Loucy (cell line): ENCODE measurements at regions not wholly inside any gene's neighbourhood (a gene's known extent, or its start where the extent isn't known, plus 50 kb on each side); places are given as distances from the start of the nearest gene placed in this dataset.

Source experiments
- H2AFZ ChIP-seq: fragments of 200-600 bp; sonication (generic); 2 replicates; pipeline ENCODE4 v1.6.0; 2016; ENCODE audit warnings: antibody characterized with exemption, mild to moderate bottlenecking, low read length, moderate library complexity
- H3F3A ChIP-seq: fragments of 200-600 bp; 2 replicates; pipeline ENCODE4 v1.6.0; 2016; ENCODE audit warnings: antibody characterized with exemption, low read depth, mild to moderate bottlenecking
- H3K27me3 ChIP-seq: fragments of 200-600 bp; sonication (generic); 2 replicates; pipeline ENCODE4 v1.6.1; 2014; ENCODE audit warnings: low read length, mild to moderate bottlenecking; ENCODE audit not compliant: insufficient read depth, poor library complexity, severe bottlenecking
- H3K36me3 ChIP-seq: fragments of 200-600 bp; sonication (generic); 2 replicates; pipeline ENCODE4 v1.6.1; 2016; ENCODE audit warnings: low read length; ENCODE audit not compliant: insufficient read depth
- H3K4me1 ChIP-seq: fragments of 200-600 bp; sonication (generic); 2 replicates; pipeline ENCODE4 v1.5.1; 2014; ENCODE audit warnings: low read length, mild to moderate bottlenecking; ENCODE audit not compliant: insufficient read depth, poor library complexity, severe bottlenecking
- H3K4me2 ChIP-seq: fragments of 200-600 bp; sonication (generic); 2 replicates; pipeline ENCODE4 v1.6.0; 2014; ENCODE audit warnings: antibody characterized with exemption, low read length, low read depth, mild to moderate bottlenecking; ENCODE audit not compliant: poor library complexity, severe bottlenecking
- H3K4me3 ChIP-seq: fragments of 200-600 bp; sonication (generic); 2 replicates; pipeline ENCODE4 v1.5.1; 2014; ENCODE audit warnings: low read length, mild to moderate bottlenecking, mixed read lengths; ENCODE audit not compliant: poor library complexity, severe bottlenecking
- H3K79me2 ChIP-seq: fragments of 200-600 bp; sonication (generic); 2 replicates; pipeline ENCODE4 v1.6.1; 2014; ENCODE audit warnings: low read length; ENCODE audit not compliant: insufficient read depth
- H3K9ac ChIP-seq: fragments of 200-600 bp; sonication (generic); 2 replicates; pipeline ENCODE4 v1.6.0; 2014; ENCODE audit warnings: mild to moderate bottlenecking, low read depth, low read length, moderate library complexity; ENCODE audit not compliant: poor library complexity, severe bottlenecking
- H3K9me2 ChIP-seq: fragments of 200-600 bp; sonication (generic); replicated peaks from 2 replicates; pipeline ENCODE4 v1.6.1; 2016; ENCODE audit warnings: low read depth, low read length, mixed read lengths
- H3K9me3 ChIP-seq: fragments of 200-600 bp; sonication (generic); 2 replicates; pipeline ENCODE4 v1.6.1; 2014; ENCODE audit warnings: mild to moderate bottlenecking, antibody characterized with exemption, low read length, low read depth; ENCODE audit not compliant: insufficient read depth
- H4K20me1 ChIP-seq: fragments of 200-600 bp; sonication (generic); 2 replicates; pipeline ENCODE4 v1.6.0; 2014; ENCODE audit warnings: antibody characterized with exemption, low read length, mild to moderate bottlenecking; ENCODE audit not compliant: insufficient read depth, poor library complexity, severe bottlenecking
- CTCF ChIP-seq: fragments of 200-600 bp; sonication (generic); conservative IDR thresholded peaks from 2 replicates; pipeline ENCODE4 v1.5.1; 2014; ENCODE audit warnings: mild to moderate bottlenecking, antibody characterized with exemption, low read length
- EZH2phosphoT487 ChIP-seq: fragments of 200-600 bp; IDR thresholded peaks from 2 replicates; pipeline ENCODE4 v1.6.1; 2018; ENCODE audit warnings: antibody characterized with exemption, mild to moderate bottlenecking, moderate library complexity, borderline replicate concordance

- TF ChIP-seq CTCF (no peak), EZH2phosphoT487 (no peak)
Measured at GRCh38 chr4:43932448-43932847, 516.2 kb downstream of the KCTD8 start.

GRCh38 chr4:43943998-43944397 lies 504.6 kb downstream of the KCTD8 start:
- no peaks in the 10 kb centered on the region for H3K4me1 ChIP-seq
- H4K20me1 ChIP-seq, result no peaks in the 10 kb centered on the region
- no peaks in the 10 kb centered on the region for H3F3A ChIP-seq
- TF ChIP-seq CTCF (no peak), EZH2phosphoT487 (no peak)
- H3K36me3 ChIP-seq, result no peaks in the 10 kb centered on the region
- H2AFZ ChIP-seq, result no peak overlapping the region
- no peak overlapping the region for H3K4me2 ChIP-seq
- H3K9me3 ChIP-seq, result no peaks in the 10 kb centered on the region
- H3K4me3 ChIP-seq, result no peak overlapping the region
- H3K9me2 ChIP-seq, result no peaks in the 10 kb centered on the region
- H3K27me3 ChIP-seq, result no peaks in the 10 kb centered on the region
- H3K9ac ChIP-seq, result no peak overlapping the region
- no peaks in the 10 kb centered on the region for H3K79me2 ChIP-seq

More at GRCh38 chr4:43932448-43932847, 516.2 kb downstream of the KCTD8 start:
- no peak overlapping the region for H2AFZ ChIP-seq
- no peaks in the 10 kb centered on the region for H3K4me1 ChIP-seq
- H3F3A ChIP-seq, result no peaks in the 10 kb centered on the region
- no peaks in the 10 kb centered on the region for H3K36me3 ChIP-seq
- H3K79me2 ChIP-seq, result no peaks in the 10 kb centered on the region
- no peak overlapping the region for H3K4me2 ChIP-seq
- no peak overlapping the region for H3K4me3 ChIP-seq
- no peak overlapping the region for H3K9ac ChIP-seq
- H4K20me1 ChIP-seq, result no peaks in the 10 kb centered on the region
- no peaks in the 10 kb centered on the region for H3K9me2 ChIP-seq
- H3K27me3 ChIP-seq, result no peaks in the 10 kb centered on the region
- H3K9me3 ChIP-seq, result no peaks in the 10 kb centered on the region

- Histone ChIP-seq H3K27me3 (no peaks in the 10 kb centered on the region), H3K4me2 (no peak overlapping the region), H3K4me3 (no peak overlapping the region), H3K79me2 (no peaks in the 10 kb centered on the region), H3F3A (no peaks in the 10 kb centered on the region), H4K20me1 (no peaks in the 10 kb centered on the region), H3K9me2 (no peaks in the 10 kb centered on the region), H2AFZ (no peak overlapping the region), H3K4me1 (no peaks in the 10 kb centered on the region), H3K9ac (no peak overlapping the region), H3K36me3 (no peaks in the 10 kb centered on the region), H3K9me3 (no peaks in the 10 kb centered on the region)
- no peak for TF ChIP-seq EZH2phosphoT487
- no peak for TF ChIP-seq CTCF
Measured at GRCh38 chr4:43959976-43960375, 488.6 kb downstream of the KCTD8 start.
